NCI-H1105 treated with DMSO at 0.1 percent for 48 hours (cell line): ENCODE measurements at regions not wholly inside any gene's neighbourhood (a gene's known extent, or its start where the extent isn't known, plus 50 kb on each side); places are given as distances from the start of the nearest gene placed in this dataset.
A peak's percentile ranks its signal among the peaks of the same experiment; 100 is the strongest.

Experiments used
- DNase-seq: peaks from one replicate; lab custom pipeline; 2025; lab: John Stamatoyannopoulos, UW

DNA sequence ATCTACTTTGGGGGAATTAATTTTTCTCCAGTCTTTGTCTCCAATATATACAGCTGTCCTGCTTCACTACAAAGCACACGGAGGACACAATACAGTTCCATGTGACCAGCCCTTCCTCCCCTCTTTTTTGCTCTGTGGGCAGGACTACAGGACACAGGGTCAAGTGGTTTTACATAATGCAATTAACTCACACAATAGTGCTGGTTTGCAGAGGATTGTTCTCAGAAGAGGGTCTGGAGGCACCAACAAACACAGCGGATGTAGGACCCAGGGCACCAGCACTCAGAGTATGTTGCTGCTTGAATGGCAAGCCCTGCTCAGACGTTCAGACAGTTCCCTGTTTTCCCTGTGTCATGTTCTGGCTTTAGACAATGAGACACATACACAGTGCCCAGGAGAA lies 52.0 kb upstream of the NPTX2 start:
- DNase-seq = no peak

DNA sequence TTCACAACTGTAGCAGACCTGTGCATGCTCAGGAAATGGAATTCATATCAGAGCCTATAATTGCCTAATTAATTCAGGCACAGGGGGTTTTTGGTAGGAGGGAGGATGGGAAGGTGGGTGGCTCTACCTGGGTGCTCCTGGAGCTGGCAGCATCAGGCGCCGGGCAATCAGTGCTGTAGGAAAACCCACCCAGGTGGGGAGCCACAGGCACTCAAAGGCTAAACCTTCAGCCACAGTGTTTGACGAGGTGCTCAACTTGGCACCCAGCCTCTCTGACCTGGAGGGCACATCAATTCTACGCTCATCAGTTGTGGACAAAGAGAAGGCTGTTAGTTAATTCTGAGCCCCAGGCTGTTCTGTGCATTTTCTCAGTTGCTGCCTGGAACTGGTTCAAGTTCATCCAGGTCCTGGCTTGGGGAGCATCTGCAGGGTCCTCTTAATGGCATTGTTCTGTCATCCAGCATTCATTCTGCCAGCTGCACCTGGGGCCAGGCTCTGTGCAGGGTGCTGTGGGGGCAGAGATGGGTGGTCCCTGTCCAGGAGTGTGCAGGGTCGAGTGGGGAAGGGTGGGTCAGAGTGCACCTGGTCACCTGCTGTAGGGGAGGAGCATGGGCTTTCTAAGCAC lies 54.1 kb upstream of the NPTX2 start:
- DNase-seq = peak; percentile 78

DNA sequence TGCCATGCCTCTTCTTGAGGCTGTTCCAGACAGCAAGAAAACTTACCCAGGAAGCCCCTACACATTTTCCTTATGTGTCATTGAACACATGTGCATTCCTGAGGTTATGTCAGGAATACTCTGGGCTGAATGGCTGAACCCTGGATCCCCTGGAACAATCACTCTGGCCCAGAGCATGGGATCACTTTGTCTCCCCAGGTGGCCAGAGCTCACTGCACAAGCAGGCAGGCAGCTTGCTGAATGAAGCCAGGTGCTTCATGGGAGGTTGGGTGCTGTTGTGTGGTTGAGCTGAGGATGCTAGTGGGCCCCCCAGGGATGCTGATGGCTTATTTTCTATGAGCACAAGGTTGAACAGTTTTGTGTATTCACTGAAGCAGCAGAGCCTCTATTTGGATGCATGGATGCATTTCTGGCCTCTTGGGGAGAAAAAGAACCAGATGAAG lies 54.7 kb upstream of the NPTX2 start:
- no peak for DNase-seq

DNA sequence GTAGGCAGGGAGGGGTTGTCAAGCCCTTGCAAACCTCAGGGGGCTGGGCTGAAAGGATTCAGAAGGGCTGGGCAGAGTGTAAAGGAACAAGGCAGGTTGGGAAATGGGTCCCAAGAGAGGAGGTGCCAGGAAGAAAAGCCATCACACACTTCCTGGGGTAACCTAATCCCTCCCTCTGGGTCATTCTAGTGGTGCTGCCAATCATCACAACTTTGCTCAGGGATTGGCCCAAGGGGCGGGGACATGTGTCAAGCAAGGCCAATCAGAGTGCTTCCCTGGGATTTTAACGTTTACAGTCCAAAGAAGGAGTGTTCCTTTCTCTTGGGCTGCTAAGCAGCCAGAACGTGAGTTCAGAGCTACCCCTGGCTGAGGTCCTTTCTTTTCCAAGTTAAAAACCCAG lies 57.1 kb upstream of the NPTX2 start:
- DNase-seq = no peak

GRCh38 chr7:98559219-98559618 lies 57.9 kb upstream of the NPTX2 start:
- no peak for DNase-seq

DNA sequence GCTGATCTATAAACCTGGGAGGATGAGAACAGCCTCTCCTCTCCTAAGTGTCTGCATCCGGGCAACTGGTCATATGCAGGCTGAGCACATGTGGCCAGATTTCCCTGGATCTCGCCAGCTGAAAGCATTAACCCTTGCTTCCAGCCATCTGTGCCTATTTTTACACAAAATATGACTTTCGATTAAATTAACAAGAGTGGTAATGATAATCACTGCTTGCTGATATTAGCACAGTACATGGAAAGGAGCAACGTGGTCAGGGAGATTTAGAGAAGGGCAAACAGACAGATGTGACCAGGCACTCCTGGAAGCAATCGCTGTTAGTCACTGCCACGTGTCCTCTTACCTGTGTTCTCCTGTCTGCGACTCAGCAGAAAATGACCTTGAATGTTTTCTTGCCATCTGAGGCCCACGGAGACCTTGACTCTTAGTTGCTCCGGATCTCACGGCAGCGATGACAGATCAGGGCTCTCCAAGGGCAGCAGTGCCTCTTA lies 59.5 kb upstream of the NPTX2 start:
- DNase-seq = no peak

GRCh38 chr7:98556288-98556687 lies 60.8 kb upstream of the NPTX2 start:
- peak; percentile 33 for DNase-seq

GRCh38 chr7:98555403-98555802 lies 61.7 kb upstream of the NPTX2 start:
- no peak for DNase-seq

DNA sequence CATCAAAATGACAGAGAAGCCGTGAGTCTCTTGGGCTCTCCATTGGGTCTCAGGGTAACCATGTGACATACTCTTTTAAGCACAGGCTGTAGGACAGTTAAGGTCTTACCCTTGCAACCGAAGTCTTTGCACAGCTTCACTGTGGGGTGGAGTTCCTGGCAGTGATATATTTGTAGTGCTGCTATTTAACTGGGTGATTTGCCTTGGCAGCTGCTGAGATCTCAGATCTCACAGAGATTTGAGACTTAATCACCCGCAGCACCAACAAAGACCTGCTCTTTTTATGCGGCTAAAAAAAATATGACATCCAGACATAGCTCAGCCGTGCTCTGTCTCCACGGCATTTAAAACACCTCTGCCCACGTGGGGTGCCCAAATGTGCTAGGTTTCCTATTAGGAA lies 63.4 kb upstream of the NPTX2 start:
- no peak for DNase-seq

- no peak for DNase-seq
Observed at GRCh38 chr7:98551611-98552273, 65.3 kb upstream of the NPTX2 start.

DNA sequence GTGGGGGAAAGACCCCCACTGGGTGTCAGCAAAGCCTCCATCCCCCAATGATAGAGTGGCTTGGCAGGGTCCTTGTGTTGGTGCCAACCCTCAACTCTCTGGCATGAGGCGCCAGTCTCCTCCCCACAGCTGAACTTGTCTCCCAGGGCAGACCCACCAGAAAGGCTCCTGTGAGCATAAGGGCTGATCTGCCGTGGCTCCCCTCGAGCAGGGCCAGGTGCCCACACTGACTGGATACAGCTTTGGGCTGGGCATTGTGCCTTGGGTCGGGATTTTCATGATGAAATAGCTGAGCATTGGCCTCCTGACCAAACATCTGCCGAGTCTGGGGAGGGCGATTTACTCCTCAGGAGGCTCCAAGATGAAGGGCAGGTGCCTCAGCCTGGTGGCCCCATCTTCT lies 68.1 kb upstream of the NPTX2 start:
- no peak for DNase-seq

DNA sequence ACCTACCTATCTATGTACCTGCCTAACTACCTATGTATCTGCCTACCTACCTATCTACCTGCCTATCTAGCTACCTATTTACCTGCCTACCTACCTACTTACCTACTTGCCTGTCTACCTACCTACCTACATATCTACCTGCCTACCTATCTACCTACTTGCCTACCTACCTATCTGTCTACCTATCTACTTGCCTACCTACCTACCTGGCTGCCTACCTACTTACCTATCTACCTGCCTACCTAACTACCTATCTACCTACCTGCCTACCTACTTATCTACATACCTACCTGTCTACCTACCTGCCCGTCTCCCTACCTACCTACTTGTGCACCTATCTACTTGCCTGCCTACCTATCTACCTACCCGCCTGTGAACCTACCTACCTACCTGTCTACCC lies 68.7 kb upstream of the NPTX2 start:
- DNase-seq = no peak

DNA sequence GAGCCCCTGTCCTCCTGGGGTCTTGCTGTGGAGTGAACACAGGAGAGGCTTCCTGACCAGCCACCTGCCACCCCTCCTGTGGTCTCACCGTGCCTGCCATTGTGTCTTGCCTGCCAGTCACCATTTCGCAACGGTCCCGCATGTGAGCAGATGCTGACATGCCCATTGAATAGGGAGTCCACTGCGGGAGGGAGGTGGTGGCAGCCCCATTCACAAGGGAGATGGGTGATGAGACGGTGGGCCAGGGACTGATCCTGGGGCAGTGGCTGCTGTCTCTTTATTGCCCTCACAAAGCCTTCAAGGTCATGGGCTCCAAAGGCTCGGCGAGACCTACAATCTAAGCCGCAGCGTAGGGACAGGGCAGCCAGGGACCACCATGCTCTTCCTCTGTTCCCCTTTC lies 76.0 kb upstream of the NPTX2 start:
- no peak for DNase-seq

- no peak for DNase-seq
Observed at GRCh38 chr7:98539865-98540264, 77.2 kb upstream of the NPTX2 start.

GRCh38 chr7:98536803-98537202 lies 80.3 kb upstream of the NPTX2 start:
- DNase-seq = no peak

- DNase-seq = no peak
Observed at GRCh38 chr7:98534493-98534892, 82.6 kb upstream of the NPTX2 start.

GRCh38 chr7:98531717-98532116 lies 85.4 kb upstream of the NPTX2 start:
- DNase-seq = no peak

DNA sequence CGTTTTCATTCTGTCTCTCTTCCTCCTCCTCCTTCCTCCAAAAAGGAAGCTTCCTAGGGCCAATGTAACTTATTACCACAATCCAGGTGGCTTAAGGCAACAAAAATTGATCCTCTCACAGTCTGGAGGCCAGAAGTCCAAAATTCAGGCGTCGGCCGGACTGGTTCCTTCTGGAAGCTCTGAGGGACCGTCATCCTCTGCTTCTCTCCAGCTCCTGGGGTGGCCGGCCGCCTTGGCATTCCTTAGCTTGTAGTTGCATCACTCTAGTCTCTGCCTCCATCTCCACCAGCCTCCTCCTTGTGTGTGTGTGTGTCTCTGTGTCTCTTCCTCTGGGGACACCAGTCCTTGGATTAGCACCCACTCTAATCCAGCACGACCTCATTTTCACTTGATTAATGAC lies 89.0 kb upstream of the NPTX2 start:
- DNase-seq = no peak

DNA sequence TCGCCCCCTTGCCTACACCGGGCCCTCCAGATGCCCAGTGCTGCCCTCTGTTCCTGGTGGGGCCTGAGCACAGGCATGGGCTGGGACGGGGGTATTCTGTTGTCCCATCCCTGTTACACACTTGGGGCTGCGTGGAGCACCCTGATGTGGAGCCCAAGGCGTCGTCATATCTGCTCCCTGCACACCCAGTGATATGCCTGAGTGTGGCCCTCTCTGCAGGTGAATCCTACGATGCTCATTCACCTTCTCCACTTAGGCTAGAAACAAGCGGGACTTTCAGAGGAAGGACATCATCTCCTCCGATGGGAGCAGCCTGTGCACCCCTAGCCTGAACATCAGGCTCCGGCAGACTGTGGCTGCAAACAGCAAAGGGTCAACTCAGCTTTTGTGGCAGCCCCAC lies 91.0 kb upstream of the NPTX2 start:
- no peak for DNase-seq

- DNase-seq = no peak
Observed at GRCh38 chr7:98521089-98521692, 95.9 kb upstream of the NPTX2 start.

DNA sequence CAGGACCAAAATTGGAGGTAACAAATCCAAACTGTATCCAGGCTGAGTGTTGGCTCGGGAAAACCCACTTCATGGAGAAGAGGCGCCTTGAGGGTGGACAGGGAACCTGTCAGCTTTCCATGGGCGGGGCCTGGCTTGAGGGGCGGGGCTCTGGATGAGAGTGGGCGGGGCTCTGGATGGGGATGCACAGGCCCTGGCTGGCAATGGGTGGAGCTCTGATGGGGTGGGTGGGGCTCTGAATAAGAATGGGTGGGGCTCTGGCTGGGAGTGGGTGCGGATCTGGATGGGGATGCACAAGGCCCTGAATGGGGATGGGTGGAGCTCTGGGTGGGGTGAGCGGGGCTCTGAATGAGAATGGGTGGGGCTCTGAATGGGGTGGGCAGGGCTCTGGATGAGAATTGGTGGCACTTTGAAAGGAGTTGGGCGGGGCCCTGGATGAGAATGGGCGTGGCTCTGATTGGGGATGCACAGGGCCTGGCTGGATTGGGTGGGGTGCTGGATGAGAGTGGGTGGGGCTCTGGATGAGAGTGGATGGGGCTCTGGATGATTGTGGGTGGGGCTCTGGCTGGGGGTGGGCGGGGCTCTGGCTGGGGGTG lies 96.6 kb upstream of the NPTX2 start:
- DNase-seq = no peak

DNA sequence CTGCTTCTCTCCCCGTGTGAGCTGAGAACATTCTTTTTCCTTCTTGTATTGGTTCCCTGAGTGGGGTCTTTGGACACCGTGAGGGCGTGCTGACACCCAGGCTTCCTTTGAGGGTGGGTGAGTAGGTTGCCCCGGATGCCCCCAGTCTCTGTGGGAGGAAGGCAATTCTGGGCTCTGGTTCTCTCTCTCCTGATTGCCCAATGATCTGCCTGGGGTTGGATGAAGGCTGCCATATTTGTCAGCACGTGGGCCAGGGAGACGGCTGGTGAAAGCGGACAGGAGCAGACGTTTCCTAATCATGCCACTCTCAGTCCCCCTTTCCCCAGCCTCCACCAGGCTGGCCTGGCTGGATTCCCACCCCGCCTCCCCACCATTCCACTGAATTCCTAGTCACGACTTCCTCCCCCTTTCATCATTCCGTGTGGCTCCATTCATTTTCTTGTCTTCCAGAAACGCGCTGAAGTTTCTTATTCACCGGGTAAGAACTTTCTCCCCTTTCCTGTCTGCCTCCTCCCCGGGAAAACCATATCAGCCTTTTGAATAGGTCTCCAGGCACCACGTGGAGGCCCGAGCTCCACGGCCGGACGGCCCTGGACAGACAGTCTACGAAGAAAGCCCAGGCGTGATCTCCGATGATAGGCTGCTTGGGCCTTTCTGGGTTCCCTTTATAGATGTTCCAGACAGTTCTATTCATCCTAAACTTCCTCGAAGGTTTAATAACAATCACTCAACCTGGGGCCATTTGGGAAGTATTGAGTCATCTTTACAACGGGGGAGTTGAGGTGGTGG lies 98.7 kb upstream of the NPTX2 start:
- no peak for DNase-seq
